CD4-positive, alpha-beta T cell treated with Interleukin-6 for 4 hours (primary cell): ENCODE measurements at regions not wholly inside any gene's neighbourhood (a gene's known extent, or its start where the extent isn't known, plus 50 kb on each side); places are given as distances from the start of the nearest gene placed in this dataset.

Experiments
- DNase-seq: peaks from one replicate; pipeline ENCODE4 v3.0.0-alpha.2; 2020; ENCODE audit warnings: mixed read lengths

- DNase-seq: no peak
These were observed 55.2 kb downstream of the TTC32 start for GRCh38 chr2:19846567-19846966.

- no peak for DNase-seq
These were observed 55.8 kb downstream of the TTC32 start for GRCh38 chr2:19846030-19846429.

- no peak for DNase-seq
These were observed 56.4 kb downstream of the TTC32 start for GRCh38 chr2:19845323-19845920.

GRCh38 chr2:19844750-19845149 lies 57.0 kb downstream of the TTC32 start:
- DNase-seq: no peak

- DNase-seq: no peak
These were observed 57.7 kb downstream of the TTC32 start for GRCh38 chr2:19843992-19844515.

- DNase-seq: no peak
These were observed 59.7 kb downstream of the TTC32 start for GRCh38 chr2:19841918-19842693.

- no peak for DNase-seq
These were observed 62.3 kb downstream of the TTC32 start for GRCh38 chr2:19839438-19839837.

GRCh38 chr2:19838616-19839015 lies 63.2 kb downstream of the TTC32 start:
- no peak for DNase-seq

- no peak for DNase-seq
These were observed 64.5 kb downstream of the TTC32 start for GRCh38 chr2:19837235-19837766.

GRCh38 chr2:19835781-19836281 lies 66.0 kb downstream of the TTC32 start:
- DNase-seq: no peak

GRCh38 chr2:19833978-19834377 lies 67.8 kb downstream of the TTC32 start:
- DNase-seq: no peak

GRCh38 chr2:19829672-19830071 lies 72.1 kb downstream of the TTC32 start:
- DNase-seq: no peak

- DNase-seq: no peak
These were observed 74.9 kb downstream of the TTC32 start for GRCh38 chr2:19826874-19827273.

- DNase-seq: no peak
These were observed 78.3 kb downstream of the TTC32 start for GRCh38 chr2:19823507-19823906.

GRCh38 chr2:19819097-19820065 lies 82.4 kb downstream of the TTC32 start:
- DNase-seq: no peak

- no peak for DNase-seq
These were observed 83.2 kb downstream of the TTC32 start for GRCh38 chr2:19818543-19818942.

- DNase-seq: no peak
These were observed 83.7 kb downstream of the TTC32 start for GRCh38 chr2:19818039-19818438.

- no peak for DNase-seq
These were observed 86.0 kb downstream of the TTC32 start for GRCh38 chr2:19815746-19816145.

- no peak for DNase-seq
These were observed 89.6 kb downstream of the TTC32 start for GRCh38 chr2:19812166-19812565.

GRCh38 chr2:19811186-19811585 lies 90.6 kb downstream of the TTC32 start:
- DNase-seq: no peak

GRCh38 chr2:19810637-19811036 lies 91.1 kb downstream of the TTC32 start:
- no peak for DNase-seq

GRCh38 chr2:19810148-19810547 lies 91.6 kb downstream of the TTC32 start:
- DNase-seq: no peak

GRCh38 chr2:19809206-19809605 lies 92.6 kb downstream of the TTC32 start:
- no peak for DNase-seq
